Upper lobe of left lung (tissue), 6 donors: ENCODE measurements at regions not wholly inside any gene's neighbourhood (a gene's known extent, or its start where the extent isn't known, plus 50 kb on each side); places are given as distances from the start of the nearest gene placed in this dataset.

Source experiments
- ATAC-seq, 2 donors: fragments of 200-7000 bp; cut with Tn5 transposase; one replicate each; pipeline ENCODE4 v1.9.1; 2022; ENCODE audit warnings: mild to moderate bottlenecking in 2 of 2, moderate library complexity in 2 of 2; ENCODE audit not compliant: low FRiP score in 2 of 2
- DNase-seq, 2 donors: peaks; one replicate each; pipeline ENCODE4 v3.0.0-alpha.2; 2019 to 2020
- H3K27ac ChIP-seq, 4 donors: fragments of 200-600 bp; sonication (generic); one replicate each; pipeline ENCODE4 v1.5.1; 2016 to 2019
- H3K27me3 ChIP-seq, 4 donors: fragments of 200-600 bp; sonication (generic); one replicate each; pipeline ENCODE4 v1.5.1; 2017 to 2019
- H3K36me3 ChIP-seq, 4 donors: fragments of 200-600 bp; sonication (generic); one replicate each; pipeline ENCODE4 v1.5.1; 2016 to 2019
- H3K4me1 ChIP-seq, 4 donors: fragments of 200-600 bp; sonication (generic); one replicate each; pipeline ENCODE4 v1.5.1; 2018 to 2019
- H3K4me3 ChIP-seq, 4 donors: fragments of 200-600 bp; sonication (generic); one replicate each; pipeline ENCODE4 v1.5.1; 2017 to 2019; ENCODE audit warnings: mild to moderate bottlenecking in 2 of 4, moderate library complexity in 1 of 4
- H3K9me3 ChIP-seq, 4 donors: fragments of 200-600 bp; sonication (generic); one replicate each; pipeline ENCODE4 v1.5.1; 2018 to 2019
- CTCF ChIP-seq, 6 experiments: fragments of 450-650 bp in 4 of 6; fragments of 200-600 bp in 2 of 6; sonication (generic) in 2 of 6; IDR thresholded peaks; one replicate each; pipeline ENCODE4 v1.5.1; 2016 to 2019; ENCODE audit warnings: antibody characterized with exemption in 6 of 6
- EP300 ChIP-seq, 4 donors: sonication (generic); formaldehyde crosslinking; IDR thresholded peaks; one replicate each; pipeline ENCODE4 v1.5.1; 2017; ENCODE audit warnings: antibody characterized with exemption in 4 of 4, control low read depth in 2 of 4
- POLR2A ChIP-seq, 4 donors: fragments of 450-650 bp; IDR thresholded peaks; one replicate each; pipeline ENCODE4 v1.5.1; 2016 to 2017; ENCODE audit warnings: antibody characterized with exemption in 4 of 4, mild to moderate bottlenecking in 2 of 4
- POLR2AphosphoS5 ChIP-seq, 2 donors: sonication (generic); formaldehyde crosslinking; IDR thresholded peaks; one replicate each; pipeline ENCODE4 v1.5.1; 2017; ENCODE audit warnings: antibody characterized with exemption in 2 of 2
- WGBS, 2 donors: methylation state at CpG; one replicate each; pipeline ENCODE4 v1.1.5; 2017 to 2018; 5-methylcytosine and 5-hydroxymethylcytosine counted together
- donor health status: DM: no; HTN: no; CAD: no; lungs with moderate emphysema.
- donor health status: DM: no; HTN: yes; CAD: no; lungs with severe emphysema.

GRCh38 chr4:177125656-177126055 lies 184.0 kb upstream of the NEIL3 start:
- no peak overlapping the region for H3K27ac ChIP-seq
- H3K36me3 ChIP-seq, result no peaks in the 10 kb centered on the region
- no peaks in the 10 kb centered on the region for H3K27me3 ChIP-seq
- ATAC-seq (no peak), DNase-seq (no peak)
- H3K4me1 ChIP-seq, result no peaks in the 10 kb centered on the region
- no peak overlapping the region for H3K4me3 ChIP-seq
- WGBS, 2 donors, result 81 to 82% methylated on average over 3 of the region's 3 CpGs
- TF ChIP-seq POLR2AphosphoS5 (IDR thresholded peaks at IDR 0.05), result no peak
- no peak for TF ChIP-seq CTCF (IDR thresholded peaks at IDR 0.05)
- TF ChIP-seq EP300 (IDR thresholded peaks at IDR 0.05), result no peak
- no peak for TF ChIP-seq POLR2A (IDR thresholded peaks at IDR 0.05)
- peaks cover 0 to 14% (median 0%) of the 10 kb centered on the region in 4 donors for H3K9me3 ChIP-seq

GRCh38 chr4:177127658-177128057 lies 182.0 kb upstream of the NEIL3 start:
- Histone ChIP-seq H3K4me3 (no peak overlapping the region), H3K27me3 (no peaks in the 10 kb centered on the region), H3K36me3 (no peaks in the 10 kb centered on the region), H3K4me1 (no peaks in the 10 kb centered on the region), H3K27ac (no peak overlapping the region), H3K9me3 (peaks cover 0 to 14% (median 0%) of the 10 kb centered on the region in 4 donors)
- TF ChIP-seq CTCF (IDR thresholded peaks at IDR 0.05) (no peak), POLR2A (IDR thresholded peaks at IDR 0.05) (no peak), POLR2AphosphoS5 (IDR thresholded peaks at IDR 0.05) (no peak), EP300 (IDR thresholded peaks at IDR 0.05) (no peak)
- ATAC-seq, result no peak
- no peak for DNase-seq

- peaks cover 0 to 14% (median 0%) of the 10 kb centered on the region in 4 donors for H3K9me3 ChIP-seq
- no peaks in the 10 kb centered on the region for H3K27me3 ChIP-seq
- H3K4me1 ChIP-seq, result no peaks in the 10 kb centered on the region
- no peak for TF ChIP-seq EP300 (IDR thresholded peaks at IDR 0.05)
- TF ChIP-seq CTCF (IDR thresholded peaks at IDR 0.05), result no peak
- no peak for TF ChIP-seq POLR2AphosphoS5 (IDR thresholded peaks at IDR 0.05)
- TF ChIP-seq POLR2A (IDR thresholded peaks at IDR 0.05), result no peak
- H3K36me3 ChIP-seq, result no peaks in the 10 kb centered on the region
- DNase-seq, result no peak
- 21 to 31% methylated on average over 1 of the region's 1 CpG for WGBS, 2 donors
- H3K4me3 ChIP-seq, result no peak overlapping the region
- no peak overlapping the region for H3K27ac ChIP-seq
- no peak for ATAC-seq
Observed at GRCh38 chr4:177128306-177128705, 181.4 kb upstream of the NEIL3 start.

- Histone ChIP-seq H3K4me3 (no peak overlapping the region), H3K27me3 (no peaks in the 10 kb centered on the region), H3K4me1 (no peaks in the 10 kb centered on the region), H3K27ac (no peak overlapping the region), H3K9me3 (peaks cover 0 to 14% (median 0%) of the 10 kb centered on the region in 4 donors), H3K36me3 (no peaks in the 10 kb centered on the region)
- DNase-seq (no peak), ATAC-seq (no peak)
- TF ChIP-seq CTCF (IDR thresholded peaks at IDR 0.05) (no peak), POLR2A (IDR thresholded peaks at IDR 0.05) (no peak), EP300 (IDR thresholded peaks at IDR 0.05) (no peak), POLR2AphosphoS5 (IDR thresholded peaks at IDR 0.05) (no peak)
Observed at GRCh38 chr4:177131736-177132135, 177.9 kb upstream of the NEIL3 start.

- DNase-seq (no peak), ATAC-seq (no peak)
- H3K4me1 ChIP-seq, result no peaks in the 10 kb centered on the region
- H3K36me3 ChIP-seq, result no peaks in the 10 kb centered on the region
- no peaks in the 10 kb centered on the region for H3K27me3 ChIP-seq
- no peak for TF ChIP-seq POLR2A (IDR thresholded peaks at IDR 0.05)
- no peak for TF ChIP-seq CTCF (IDR thresholded peaks at IDR 0.05)
- no peak for TF ChIP-seq POLR2AphosphoS5 (IDR thresholded peaks at IDR 0.05)
- TF ChIP-seq EP300 (IDR thresholded peaks at IDR 0.05), result no peak
- peaks cover 0 to 3% (median 0%) of the 10 kb centered on the region in 4 donors for H3K9me3 ChIP-seq
- no peak overlapping the region for H3K27ac ChIP-seq
- no peak overlapping the region for H3K4me3 ChIP-seq
Observed at GRCh38 chr4:177147668-177148067, 162.0 kb upstream of the NEIL3 start.
